GM18519 (cell line): ENCODE measurements at regions not wholly inside any gene's neighbourhood (a gene's known extent, or its start where the extent isn't known, plus 50 kb on each side); places are given as distances from the start of the nearest gene placed in this dataset.

Experiments used
- ATAC-seq: cut with Tn5 transposase; IDR thresholded peaks from one replicate; pipeline ENCODE4 v1.9.1; 2021; ENCODE audit warnings: mild to moderate bottlenecking, moderate library complexity; ENCODE audit not compliant: unreplicated experiment, low FRiP score

DNA sequence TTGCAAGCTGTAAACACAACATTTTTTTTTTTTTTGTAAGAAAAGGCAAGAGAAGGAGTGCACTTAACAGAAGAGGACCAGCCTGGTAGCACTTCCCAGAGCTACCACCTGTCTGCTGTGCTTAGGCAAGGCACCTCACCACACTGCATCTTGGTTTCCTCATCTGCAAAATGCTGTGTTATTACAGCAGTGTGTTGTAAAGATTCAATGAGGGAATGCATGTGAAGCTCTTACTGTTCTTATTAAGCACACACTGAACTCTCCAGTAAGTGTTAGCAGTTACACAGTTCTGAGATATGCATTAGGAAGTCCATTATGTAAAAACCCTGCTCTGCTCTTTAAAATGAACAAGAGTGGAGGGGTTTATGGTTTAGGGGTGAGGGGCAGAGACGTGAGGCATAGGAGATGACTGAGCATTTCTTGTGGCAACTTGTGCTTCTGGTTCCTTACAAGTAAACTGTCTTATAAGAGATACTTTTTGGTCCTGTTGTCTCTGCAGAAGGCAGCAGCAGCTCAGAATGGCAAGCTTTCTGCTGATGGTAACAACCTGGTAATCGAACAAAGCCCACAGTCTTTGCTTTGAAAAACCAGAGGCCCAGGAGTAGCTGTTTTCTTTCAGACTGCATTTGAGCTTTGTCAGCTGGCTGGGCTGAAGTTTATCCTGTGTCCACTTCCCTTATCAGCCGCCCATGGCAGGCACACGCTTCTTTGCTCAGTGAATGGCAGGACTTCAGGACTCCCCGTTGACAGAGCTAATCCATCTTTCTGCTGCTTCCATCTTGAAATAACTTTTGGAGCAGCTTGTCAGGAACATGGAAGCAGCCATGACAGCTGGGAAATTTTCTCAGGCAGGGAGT lies 98.8 kb upstream of the BMPER start:
- ATAC-seq: no peak

DNA sequence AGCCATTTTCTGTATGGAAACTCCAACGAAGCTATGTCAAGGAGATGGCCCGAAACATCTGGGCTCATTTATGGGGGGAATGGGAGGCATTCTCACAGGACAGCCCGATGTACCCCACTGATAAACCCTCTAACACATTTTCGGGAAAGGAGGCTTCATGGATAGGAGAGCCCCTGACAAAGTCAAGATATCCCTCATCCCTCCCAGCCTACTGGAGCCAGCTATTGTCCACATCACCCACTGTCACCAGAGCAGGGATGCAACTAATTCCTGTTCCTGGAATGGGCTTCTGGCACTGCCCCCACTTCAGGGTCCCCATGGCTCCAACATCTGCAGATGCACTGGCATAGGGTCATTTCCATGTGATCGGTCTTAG lies 98.2 kb upstream of the BMPER start:
- ATAC-seq: no peak

DNA sequence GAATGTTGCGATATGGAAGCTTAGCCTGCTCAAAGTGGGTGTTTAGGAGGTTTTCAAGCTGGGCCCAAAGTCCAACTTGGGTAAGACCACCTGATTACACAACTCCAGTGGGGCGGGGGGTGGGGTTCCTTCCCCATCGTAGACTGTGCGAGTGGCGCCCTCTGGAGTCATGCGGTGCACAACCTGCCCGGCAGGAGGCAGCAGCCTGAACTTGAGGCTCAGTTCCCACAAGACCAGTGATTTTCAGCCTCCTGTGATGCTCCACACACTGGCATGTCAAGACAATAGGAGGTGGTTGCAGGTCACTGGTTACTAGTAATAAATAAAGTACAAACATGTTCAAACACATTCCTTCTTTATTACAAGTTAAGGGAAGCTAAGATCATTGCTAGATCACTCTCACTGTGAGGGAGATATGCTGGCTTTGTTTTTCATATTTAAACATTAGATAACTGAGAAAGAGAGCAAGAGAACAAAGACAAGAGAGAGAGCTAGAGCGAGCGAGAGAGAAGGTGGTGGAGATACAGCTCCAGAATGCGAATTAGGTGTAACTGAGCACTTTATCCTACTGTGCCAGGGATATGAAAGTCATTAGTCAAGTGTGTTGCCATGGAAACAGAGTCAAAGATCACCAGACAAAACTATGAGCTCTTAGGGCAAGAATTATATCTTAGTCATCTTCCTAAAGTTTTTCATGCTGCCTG lies 97.4 kb upstream of the BMPER start:
- peak; percentile 62 for ATAC-seq

DNA sequence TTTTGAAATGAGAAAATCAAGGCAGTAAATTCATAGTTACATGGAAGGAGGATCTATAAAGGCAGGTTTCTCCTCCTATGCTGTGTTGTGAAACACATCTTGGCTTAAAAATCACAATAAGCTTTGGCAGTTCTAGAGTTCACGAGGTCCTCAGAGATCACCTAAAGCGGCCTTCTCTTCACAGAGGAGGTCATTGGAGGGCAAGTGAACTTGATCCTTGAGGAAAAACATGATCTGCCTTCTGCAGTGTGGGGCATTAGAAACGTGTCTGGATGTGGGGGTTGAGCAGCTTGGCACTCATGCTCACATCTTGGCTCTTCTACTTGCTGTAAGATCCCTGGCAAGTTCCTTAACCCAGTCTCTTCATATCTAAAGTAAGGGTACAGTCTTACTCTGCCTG lies 96.1 kb upstream of the BMPER start:
- no peak for ATAC-seq

DNA sequence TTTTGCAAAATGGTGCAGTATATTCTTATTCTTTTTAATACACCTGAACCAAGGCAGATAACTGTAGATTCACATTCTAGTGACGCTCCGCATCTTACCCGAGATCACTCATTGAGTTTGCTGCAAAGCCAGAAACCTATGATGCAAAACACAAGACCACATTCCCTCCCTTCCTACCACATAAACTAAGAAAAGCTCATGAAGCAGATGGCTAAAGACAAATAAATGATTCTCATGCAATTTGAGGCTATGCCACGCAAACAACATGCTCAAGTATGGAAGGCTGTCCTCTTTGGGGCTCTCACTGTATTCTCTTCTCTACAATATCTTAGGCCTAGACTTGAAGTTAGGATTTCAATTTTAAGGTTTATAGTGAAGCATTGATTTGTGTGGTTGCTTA lies 95.0 kb upstream of the BMPER start:
- ATAC-seq: no peak

DNA sequence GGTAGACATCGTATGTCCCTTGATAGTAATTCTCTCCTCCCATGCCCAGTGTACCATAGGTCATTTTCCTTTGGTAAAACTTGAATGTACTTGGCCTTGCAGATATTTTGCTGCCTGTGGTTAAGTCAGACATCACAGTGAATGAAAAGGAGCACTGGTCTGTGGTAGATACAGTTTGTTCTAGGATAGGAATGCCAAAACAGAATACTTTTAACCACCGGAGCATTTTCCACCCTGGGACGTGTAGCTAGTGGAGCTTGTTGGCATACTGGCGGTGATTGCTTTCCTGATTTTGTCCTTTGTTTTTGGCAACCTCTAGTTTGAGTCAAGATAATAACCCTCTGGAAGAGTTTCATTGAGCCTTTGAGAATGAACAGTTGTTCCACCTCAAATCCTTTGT lies 92.0 kb upstream of the BMPER start:
- ATAC-seq: no peak

DNA sequence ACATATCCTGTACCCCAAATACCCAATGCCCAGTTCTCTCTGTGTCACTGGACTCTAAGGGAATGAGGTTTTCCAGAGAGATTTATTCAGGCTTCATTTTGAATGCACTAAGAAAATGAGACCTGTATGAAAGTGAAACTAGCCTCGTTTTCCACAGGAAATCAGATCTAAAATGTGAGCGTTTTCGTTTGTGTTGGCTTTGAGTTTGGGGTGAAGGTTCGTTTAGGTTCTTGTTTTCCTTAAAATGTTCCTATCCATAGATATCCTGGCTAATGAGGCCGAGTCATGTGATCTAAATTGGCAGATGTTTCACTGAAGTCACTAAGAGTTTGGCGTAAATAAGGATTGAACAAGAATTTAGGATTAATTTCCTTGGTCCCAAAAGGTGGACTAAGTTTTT lies 90.9 kb upstream of the BMPER start:
- ATAC-seq: no peak

DNA sequence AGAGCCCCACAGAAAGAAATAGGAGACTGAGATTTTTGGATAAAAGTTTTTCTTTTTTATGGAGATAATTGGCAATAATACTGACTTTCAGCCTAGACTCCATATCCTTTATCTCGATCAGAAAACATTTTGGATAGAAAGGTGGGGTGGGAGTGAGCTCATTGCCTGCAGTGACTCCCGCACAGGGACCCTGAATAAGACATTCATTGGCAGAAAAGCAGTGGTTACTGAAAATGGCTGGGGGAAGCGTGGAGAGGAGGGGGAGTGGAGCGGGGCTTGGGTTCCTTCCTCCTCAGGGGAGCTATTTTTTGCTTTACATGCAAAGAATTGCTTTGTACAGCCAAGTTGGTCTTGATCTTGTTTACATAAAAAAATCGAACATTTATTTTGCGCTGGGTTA lies 90.4 kb upstream of the BMPER start:
- no peak for ATAC-seq

DNA sequence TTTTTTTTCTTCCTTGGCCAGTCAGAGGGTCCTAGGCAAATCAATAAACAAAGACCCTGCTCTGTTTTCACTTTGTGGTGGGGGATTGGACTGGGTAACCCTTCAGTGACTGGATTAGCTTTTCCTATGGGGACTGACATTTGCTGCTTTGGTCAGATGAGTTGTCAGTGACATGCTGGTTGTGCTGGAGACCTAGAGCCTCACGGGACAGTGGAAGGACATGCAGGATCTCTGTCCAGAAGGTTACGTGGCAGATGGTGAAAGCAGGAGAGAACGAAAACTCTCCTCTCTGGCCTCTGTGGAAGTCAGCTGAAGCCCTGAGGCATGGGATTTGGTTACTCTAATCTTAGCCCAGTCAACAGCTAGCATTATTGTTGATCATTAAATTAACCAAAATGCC lies 90.0 kb upstream of the BMPER start:
- ATAC-seq: no peak

DNA sequence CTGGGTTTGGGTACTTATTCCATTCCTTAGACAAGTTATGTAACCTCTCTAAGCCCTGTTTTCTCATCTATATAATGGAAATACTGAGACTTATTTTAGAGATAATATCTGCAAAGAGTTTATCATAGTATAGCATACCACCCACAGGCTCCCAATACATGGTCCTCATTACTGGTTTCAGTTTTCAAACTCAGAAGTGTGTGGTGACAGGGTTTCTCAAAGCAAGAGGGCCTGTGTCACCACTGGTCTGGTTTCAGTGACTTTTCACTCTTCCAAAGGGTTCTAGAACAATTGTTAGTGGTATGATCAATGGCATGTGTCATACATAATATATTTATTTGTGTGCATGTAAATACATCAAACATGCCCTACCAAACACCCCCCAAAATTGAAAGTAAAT lies 89.2 kb upstream of the BMPER start:
- ATAC-seq: no peak

DNA sequence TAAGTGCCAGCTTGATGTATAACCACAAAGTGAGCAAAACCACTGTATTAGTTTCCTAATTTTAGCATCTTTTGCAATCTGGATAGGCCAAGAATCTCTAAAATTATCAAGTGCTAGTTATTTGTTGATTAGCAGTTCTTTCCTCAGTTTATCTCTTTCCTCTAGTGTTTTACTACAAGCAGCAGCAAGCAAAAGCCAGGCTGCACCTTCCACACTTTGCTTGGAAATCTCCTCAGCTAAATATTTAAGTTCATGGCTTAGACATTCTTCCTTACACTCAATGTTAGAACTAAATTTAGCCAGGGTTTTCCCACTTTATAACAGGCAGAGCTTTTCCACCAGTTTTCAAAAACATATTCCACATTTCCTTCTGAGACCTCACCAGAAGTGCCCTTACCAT lies 85.7 kb upstream of the BMPER start:
- no peak for ATAC-seq

DNA sequence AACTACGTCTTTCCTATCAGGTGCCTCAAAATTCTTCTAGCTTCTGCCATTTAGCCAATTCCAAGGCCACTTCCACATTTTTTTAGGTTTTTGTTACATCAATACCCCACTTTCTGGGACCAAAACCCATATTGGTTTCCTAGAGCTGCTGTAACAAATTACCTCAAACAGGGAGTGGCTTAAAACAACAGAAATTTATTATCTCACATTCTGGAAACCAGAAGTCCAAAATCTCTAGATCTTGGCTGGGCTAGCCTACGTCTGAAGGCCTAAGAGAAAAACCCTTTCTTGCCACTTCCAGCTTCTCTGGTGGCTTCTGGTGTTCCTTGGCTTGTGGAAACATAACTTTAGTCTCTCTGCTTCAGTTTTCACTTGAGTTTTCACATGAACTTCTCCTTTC lies 85.1 kb upstream of the BMPER start:
- ATAC-seq: no peak

DNA sequence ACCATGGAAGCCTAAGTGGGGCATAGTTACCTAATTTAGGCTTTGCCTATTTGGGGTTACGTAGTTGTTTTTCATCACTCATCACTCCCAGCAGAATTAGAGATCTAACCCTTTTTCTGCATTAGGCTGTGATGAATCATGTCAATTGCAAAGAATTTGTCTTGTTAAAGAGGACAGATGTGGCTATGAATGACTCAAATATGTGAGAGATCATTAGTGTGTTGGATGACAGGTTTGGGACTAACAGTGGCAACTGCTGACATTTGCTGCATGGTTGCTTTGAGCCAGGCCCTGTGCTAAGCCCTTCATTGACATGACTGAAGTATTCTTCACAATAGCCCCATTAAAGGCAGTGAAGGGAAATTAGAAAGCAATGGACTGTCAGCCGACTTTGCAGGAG lies 83.4 kb upstream of the BMPER start:
- no peak for ATAC-seq

DNA sequence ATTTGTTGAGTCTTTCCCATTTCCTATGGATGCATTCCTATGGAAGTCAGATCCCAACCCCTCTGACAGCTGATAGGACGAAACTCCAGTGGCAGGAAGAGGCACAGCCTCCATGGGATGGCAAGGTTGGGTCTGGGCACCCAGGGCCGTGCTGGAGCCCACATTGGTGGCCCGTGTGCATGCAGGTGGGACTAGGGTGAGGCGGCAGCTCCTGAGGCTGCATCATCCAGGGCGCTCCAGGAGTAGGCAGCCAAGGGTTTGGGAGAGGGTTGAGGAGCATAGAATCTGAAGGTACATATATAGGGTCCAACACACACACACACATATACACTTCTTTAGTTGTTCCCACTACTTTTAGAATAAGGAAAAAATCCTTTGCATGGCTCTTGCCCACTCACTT lies 81.4 kb upstream of the BMPER start:
- ATAC-seq: no peak

DNA sequence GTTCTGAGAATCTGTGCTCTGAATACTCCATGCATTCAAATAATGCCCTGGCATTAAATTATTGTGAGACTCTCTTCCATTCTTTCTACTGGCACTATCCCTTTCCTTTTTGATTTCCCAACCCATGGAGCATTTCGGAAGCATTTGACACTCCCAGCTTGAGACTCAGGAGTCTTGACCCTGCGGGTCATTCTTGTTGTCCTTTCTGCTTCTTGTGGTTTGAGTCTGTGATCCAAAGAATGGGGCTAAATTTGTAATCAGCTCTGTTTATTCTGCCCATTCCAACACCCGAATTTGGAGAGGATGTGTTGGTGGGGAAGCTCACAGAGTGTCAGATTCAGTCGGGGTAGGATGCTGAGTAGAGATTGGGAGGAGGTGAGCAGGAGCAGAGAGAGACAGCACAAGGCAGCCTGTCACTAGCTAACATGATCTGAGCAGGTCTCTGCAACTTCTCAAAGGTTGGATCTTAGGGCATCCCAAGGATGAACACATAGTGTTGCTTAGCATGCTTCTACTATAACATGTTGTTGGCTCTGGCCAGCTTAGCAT lies 80.4 kb upstream of the BMPER start:
- ATAC-seq: no peak

DNA sequence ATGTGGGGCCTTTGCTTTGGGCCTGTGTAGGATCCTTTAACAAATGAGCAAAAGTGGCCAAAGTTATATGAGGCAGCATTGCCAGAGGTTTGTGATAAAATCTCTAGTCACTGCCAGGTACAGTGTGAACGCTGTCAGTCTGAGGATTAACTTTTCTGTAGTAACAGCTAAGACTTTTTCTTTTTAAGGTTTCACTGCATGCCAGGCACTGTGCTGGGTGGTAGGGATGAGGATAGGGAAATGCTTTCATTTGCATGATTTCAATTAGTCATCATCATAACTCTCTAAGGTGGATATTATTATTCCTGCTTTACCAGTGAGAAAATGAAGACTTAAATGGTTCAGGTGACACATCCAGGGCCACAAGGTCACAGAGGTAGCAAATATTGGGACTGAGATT lies 79.7 kb upstream of the BMPER start:
- no peak for ATAC-seq

DNA sequence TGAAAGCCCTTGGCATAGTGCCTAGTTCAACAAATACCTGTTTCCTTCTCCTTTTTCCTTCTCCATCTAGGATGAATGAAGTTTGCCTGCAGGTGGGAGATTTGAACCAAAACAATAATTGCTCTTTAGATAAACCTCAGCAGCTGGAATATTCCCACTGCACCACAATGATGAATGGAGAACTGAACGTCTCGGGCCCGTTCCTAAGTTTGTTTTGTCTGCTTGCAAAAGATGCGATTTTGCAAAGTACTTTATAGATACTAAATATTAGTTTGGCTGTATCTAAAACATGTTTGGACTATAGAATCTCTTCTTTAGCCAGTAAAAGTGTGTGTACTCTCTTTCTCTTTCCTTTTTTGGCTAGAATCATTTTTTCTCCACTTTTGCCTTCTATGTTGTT lies 75.8 kb upstream of the BMPER start:
- no peak for ATAC-seq

DNA sequence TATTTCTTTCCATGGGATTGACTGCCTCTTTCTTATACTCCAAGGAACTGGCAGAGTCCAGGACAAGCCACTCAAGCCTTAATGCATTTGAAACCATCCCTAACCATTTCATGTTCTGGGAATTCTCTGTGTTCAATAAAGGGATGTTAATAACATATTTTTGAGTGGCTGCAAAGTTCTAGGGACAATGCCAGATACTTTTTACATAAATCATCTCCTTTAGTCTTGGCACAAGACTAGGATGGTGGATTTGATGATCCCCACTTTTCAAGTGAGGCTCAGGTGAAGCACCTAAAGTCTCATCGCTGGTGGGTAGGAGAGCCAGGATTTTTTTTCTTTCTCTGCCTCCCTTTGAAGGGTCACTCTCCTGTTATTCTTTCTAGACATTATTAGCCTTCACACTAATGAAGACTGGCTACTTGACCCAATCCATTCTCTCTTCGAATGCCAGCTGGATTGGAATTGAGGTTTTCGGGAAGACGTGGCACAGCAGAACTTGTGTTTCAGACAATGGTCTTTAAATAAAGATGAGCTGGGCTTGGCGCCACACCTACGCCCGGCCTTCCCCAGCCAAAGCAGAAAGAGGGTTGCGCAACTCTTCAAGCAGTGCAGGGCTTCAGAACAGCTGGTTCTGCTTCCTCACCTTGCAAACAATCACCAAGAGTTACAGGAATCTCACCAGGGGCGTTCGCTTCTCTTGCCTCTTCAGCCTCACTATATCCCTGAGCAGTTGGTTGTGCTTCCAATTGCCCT lies 73.8 kb upstream of the BMPER start:
- no peak for ATAC-seq

DNA sequence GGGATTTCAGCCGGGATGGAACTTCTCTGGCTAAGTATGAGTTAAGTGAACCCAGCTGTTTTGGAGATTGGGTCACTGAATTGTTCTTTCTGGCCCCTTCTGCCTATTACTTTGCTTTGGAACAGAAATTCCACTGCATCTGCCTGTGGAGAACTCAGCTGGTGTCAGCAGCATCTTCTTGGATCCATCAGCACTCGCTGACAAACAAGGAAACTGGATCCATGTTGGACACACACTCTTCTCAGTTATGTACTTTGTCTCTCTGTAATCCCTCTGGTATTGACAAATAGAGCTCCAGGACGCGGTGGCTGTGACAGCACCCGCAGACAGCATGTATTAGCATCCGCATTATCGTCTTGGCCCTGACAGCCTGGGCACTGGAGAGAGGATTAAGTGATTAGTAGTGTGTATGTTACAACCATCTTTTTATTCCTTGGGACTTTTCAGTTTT lies 73.0 kb upstream of the BMPER start:
- ATAC-seq: no peak

DNA sequence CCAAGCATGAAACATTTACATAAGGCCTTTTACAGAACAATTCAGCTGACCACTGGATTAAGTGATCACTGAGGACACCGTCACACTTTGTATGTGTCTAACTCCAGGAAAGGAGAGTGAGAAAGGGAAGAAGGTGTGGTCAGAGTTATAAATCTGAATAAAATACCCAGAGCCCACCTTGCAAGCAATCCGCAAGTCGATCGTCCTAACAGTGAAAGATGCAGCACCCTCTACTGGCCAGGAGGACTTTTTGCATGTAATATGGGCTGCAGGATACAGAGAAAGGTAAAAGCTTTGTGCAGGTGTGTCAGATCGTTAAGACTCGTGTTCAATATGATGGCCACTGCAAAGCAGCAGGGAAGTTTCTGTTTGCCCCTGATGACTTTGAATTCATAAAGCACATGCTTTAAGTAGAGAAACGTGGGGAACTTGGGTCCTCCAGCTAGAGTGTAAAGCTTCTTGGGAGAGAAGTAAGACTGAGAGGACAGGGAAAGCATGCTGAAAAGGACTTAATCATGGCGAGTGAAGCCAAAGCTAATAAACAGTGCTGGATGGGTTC lies 68.5 kb upstream of the BMPER start:
- no peak for ATAC-seq

DNA sequence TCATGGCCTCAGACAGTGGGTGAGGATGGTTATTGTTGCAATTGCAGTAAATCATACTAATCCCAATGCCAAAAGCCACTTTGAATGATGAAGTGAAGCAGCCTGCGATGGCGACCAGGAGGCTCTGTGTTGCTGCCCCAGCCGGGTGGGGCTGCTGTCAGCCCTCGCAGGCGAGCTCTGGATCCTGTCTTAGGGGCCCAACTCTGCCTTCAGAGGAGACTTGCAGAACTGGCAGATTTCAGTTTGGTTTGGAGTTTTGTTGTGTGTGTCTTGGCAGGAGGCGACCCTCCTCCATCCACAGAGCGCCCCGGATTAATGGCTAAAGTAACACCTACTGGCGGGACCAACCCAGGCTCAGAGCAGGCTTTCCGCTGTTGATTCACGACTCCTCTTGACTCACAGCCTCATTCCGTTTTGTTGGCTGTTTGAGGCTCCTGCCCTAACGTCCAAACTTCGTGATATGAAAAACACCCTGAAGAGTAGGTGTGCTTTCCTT lies 67.9 kb upstream of the BMPER start:
- ATAC-seq: no peak
